Ishikawa (cell line): ENCODE measurements at regions not wholly inside any gene's neighbourhood (a gene's known extent, or its start where the extent isn't known, plus 50 kb on each side); places are given as distances from the start of the nearest gene placed in this dataset.

Experiments
- CREB1 ChIP-seq: IDR thresholded peaks from 2 replicates; pipeline ENCODE4 v1.6.1; 2012; ENCODE audit warnings: low read depth
- EP300 ChIP-seq: IDR thresholded peaks from 2 replicates; pipeline ENCODE4 v1.6.1; 2012; ENCODE audit warnings: borderline replicate concordance
- MAX ChIP-seq: IDR thresholded peaks from 2 replicates; pipeline ENCODE4 v1.6.1; 2012
- RAD21 ChIP-seq: IDR thresholded peaks from 2 replicates; pipeline ENCODE4 v1.6.1; 2012; ENCODE audit warnings: low read depth

GRCh38 chr11:31910950-31911576, 99.9 kb upstream of the PAX6 start:
- TF ChIP-seq MAX (no peak), RAD21 (no peak), CREB1 (no peak), EP300 (no peak)
